ENCODE measurements at regions not wholly inside any gene's neighbourhood (a gene's known extent, or its start where the extent isn't known, plus 50 kb on each side); places are given as distances from the start of the nearest gene placed in this dataset.

DNA sequence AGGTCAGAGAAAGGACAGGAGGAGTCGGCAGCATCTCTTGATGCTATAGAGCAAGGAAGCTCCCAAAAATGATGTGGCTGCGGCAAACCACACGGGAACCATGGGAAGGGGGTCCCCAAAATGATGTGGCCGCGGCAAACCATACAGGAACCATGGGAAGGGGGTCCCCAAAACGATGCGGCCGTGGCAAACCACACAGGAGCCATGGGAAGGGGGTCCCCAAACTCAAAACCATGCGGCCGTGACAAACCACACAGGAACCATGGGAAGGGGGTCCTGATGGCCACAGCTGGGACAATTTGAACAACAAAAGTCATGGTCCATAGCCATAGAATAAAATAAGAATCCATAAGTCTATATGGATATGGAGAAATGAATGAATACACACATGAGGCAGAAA lies 58.4 kb upstream of the GLI2 start:
- no peak for DNase-seq (ENCODE audit: low read depth)

DNA sequence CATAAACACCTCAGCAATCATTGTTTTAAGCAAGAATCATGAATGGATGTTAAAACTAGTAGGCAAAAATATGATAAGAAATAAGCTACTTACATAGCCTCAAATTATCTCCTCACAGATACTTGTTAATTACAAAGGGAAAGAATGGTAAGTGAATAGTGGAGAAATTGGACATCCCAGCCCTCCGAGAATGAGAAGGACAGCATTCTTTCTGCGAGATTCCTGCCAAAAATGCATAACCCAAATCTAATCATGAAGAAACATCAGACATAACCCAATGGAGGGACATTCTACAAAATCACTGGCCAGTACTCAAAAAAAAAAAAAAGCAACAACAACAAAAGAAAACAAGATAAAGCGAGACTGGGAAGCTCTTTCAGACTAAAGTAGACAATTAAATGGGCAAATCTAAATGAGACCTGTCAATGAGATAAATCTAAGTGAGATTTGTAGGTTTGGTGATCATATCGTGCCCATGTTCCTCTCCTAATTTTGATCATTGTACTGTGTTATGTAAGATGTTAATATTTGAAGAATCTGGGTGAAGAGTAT lies 57.9 kb upstream of the GLI2 start:
- no peak for DNase-seq (ENCODE audit: low read depth)

DNA sequence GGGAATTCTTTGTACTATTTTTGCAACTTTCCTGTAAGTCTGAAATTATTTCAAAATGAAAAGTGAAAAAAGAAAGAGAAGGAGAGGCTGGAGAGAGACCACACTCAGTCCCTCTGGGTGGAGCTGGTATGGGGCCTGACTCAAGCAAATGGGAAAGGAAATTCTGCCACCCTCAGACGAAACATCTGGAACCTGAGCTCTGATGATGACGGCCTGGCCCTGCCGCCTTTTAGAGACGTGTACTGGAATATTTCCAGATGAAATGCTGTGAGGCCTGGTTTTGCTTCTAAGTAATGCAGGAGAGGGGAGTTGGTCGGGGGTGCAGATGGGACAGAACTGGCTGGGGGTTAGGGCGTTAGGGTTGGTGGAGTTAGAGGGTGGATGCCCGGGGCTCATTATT lies 57.4 kb upstream of the GLI2 start:
- no peak for DNase-seq (ENCODE audit: low read depth)

GRCh38 chr2:120678926-120679325 lies 56.7 kb upstream of the GLI2 start:
- DNase-seq (ENCODE audit: low read depth): no peak

- DNase-seq (ENCODE audit: low read depth): no peak
Measured at GRCh38 chr2:120679526-120679925, 56.1 kb upstream of the GLI2 start.

DNA sequence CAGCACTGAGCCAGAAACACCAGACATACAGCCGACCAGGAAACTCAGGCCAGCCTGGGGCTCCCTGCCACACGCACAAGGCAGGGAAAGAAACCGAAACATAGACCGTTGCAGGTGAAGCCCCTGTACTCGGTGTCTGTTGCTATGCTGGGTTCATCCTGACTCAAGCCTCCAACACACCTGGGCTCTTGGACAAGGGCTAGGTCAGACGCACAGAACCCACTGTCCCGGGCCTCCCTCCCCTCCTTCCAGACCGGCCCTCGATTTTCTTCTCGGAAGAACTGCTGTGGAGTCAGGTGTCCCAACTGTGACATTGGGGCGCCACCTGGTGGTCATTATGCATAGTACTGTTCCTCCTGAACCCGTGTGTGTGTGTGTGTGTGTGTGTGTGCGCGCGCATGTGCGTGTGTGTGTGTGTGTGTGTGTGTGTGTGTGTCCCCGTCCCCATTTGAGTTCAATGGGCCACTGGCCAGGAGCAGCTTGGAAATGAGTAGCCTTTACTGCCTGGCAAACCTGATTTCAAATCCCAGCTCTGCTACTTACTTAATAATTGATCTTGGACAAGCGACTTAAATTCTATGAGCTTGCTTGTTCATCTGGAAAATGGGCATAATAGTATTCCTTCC lies 55.4 kb upstream of the GLI2 start:
- DNase-seq (ENCODE audit: low read depth): peak; percentile 59

GRCh38 chr2:120681181-120681580 lies 54.5 kb upstream of the GLI2 start:
- no peak for DNase-seq (ENCODE audit: low read depth)

DNA sequence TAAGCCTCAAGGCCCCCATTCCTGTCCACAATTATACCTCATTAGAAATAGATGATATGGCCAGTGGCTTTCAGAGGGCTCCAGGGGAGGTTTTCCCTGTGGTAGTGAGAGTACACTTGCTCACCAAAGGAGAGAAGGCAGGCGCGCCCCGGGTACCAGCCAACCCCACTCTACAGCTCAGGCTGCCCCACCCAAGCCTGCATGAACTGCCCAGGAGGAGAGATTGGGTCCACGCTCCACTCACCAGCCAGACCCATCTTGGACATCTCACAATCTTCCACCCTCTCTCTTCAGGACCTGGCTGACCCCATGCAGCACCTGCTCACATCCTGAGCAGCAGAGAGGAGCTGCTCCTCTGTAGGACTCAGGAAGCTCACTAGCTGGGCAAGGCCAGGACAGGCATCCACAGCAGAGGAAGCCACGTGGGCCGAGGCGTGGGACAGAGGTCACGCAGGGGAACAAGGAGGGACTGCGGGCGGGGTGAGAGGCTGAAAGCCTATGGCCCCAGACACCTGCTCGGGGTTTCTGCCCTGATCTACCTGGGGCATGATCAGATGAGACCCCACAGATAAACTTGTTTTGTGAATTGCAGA lies 53.9 kb upstream of the GLI2 start:
- no peak for DNase-seq (ENCODE audit: low read depth)

DNA sequence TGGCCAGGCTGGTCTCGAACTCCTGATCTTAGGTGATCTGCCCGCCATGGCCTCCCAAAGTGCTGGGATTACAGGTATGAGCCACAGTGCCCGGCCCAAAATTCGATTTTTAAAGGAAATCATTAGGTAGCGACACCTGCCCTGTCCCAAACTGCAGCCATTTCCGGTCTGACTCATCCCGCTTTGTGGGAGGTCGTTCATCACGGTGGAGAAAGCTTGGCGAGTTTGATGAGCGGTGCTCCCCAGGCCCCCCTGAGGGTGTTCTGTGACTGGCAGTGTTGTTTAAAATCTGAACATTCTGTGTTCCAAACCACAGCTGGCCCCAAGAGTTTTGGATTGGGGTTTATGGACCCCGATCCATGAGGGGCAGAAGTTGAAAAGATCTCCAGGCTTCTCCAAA lies 53.0 kb upstream of the GLI2 start:
- no peak for DNase-seq (ENCODE audit: low read depth)

GRCh38 chr2:120683081-120683480 lies 52.6 kb upstream of the GLI2 start:
- DNase-seq (ENCODE audit: low read depth): no peak

GRCh38 chr2:120683701-120684100 lies 52.0 kb upstream of the GLI2 start:
- DNase-seq (ENCODE audit: low read depth): no peak

DNA sequence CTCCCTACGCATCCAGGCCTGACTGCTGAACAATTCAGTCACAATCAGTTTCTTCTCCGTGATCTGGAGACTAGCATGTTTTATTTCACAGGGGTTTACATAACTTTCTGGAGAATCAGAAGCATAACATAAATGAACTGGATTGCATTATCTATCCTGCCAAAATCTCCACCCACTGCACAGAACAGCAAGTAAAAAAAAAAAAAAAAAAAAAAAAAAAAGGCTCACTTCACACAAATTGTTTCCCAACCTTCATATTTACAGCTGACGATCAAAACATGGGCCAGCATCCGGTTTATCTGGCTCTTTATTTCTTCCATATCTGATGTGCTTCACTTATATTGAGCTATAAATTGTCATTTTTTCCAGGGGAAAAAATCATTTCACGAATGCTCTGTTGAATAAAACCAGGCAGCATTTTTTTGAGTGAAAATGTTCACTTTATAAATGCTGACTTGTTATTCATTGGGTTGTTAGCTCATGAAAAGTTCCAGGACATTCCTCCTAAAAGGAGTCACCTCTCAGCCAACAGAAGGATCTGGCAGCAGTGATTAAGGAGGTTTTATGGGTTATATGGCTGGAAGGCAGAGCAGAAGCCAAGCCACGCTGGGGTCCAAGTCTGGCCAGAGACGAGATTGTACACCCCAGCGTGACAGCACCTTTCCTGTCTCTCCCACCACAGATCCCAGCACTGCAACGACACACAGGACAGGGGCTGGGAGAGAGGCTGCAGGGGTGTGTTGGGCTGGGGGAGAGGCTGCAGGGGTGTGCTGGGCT lies 51.2 kb upstream of the GLI2 start:
- DNase-seq (ENCODE audit: low read depth): no peak

DNA sequence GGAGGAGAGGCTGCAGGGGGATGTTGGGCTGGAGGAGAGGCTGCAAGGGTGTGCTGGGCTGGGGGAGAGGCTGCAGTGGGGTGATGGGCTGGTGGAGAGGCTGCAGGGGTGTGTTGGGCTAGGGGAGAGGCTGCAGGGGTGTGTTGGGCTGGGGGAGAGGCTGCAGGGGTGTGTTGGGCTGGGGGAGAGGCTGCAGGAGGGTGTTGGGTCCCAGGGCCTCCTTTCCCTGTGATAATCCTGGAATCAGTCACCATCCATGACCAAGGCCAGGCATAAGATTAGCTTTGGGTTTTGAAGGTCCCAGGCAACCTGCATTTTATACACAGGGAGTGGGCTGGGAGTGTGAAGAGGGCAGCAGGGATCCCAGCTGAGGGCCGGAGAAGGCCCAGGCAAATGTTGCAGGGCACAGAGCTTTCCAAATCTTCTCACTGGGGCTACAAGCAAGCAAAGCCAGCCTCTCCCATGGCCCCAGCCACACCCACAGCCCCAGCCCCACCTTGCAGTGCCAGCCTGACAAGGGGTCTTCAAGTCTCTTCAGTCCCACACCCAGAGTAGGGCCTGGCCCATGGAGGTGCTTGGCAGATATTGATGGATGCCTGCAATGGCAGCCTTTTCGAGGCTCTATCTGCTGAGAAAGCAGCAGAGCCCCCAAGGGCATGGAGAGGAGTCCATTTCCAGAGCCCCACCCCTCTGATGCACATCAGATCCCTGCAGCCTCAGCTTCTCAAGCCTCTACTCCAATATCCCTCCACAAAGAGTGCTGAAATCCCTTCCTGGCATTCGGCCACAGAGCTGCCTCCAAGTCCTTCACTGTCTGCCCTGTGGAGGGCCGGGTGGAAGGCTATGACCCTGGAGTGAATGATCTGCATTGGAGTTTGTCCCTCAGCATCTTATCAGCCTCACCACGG lies 50.3 kb upstream of the GLI2 start:
- DNase-seq (ENCODE audit: low read depth): no peak

All from activated T-helper 1 cell treated with Interleukin-2 at 50 U/mL for 16 hours (primary cell).